T-helper 1 cell treated with Interleukin-12 subunit alpha and Interleukin-12 subunit beta and Interleukin-4 antibody, amounts not matched to agents 30 μg/mL and 1 μg/mL, for 36 hours (primary cell): ENCODE measurements at regions not wholly inside any gene's neighbourhood (a gene's known extent, or its start where the extent isn't known, plus 50 kb on each side); places are given as distances from the start of the nearest gene placed in this dataset.

ENCODE experiments used
- H3K27ac Mint-ChIP-seq: one replicate; pipeline ENCODE4 v1.8.0; 2021; ENCODE audit warnings: mild to moderate bottlenecking, mixed read lengths
- H3K27me3 Mint-ChIP-seq: one replicate; pipeline ENCODE4 v1.8.0; 2021; ENCODE audit warnings: low read depth, mixed read lengths
- H3K36me3 Mint-ChIP-seq: one replicate; pipeline ENCODE4 v1.8.0; 2021; ENCODE audit warnings: low read depth, mixed read lengths
- H3K4me1 Mint-ChIP-seq: one replicate; pipeline ENCODE4 v1.8.0; 2021; ENCODE audit warnings: low read depth, mixed read lengths
- H3K4me3 Mint-ChIP-seq: one replicate; pipeline ENCODE4 v1.8.0; 2021; ENCODE audit warnings: mild to moderate bottlenecking, moderate library complexity, mixed read lengths
- H3K9me3 Mint-ChIP-seq: one replicate; pipeline ENCODE4 v1.8.0; 2021; ENCODE audit warnings: mixed read lengths

DNA sequence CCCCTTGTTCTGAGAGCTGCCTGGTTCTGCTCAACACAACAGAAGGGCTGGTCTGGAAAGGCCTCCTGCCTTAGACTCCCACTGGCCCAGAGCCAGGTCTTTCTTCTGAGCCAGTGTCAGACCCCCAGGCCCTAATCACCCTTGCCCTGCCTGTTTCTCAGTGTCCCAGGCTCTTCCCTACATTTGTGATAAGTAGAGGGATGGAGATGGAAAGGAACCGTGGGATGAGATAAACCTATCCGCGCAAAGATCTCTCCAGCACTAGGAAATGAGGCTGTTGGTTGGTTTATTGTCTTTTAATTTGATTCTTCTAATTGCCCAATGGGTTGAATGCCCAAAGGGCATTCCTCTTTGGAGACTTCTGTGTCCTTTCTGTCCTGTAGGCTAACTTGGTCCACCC is 470.0 kb downstream of the TSHZ3 start:
- Mint-ChIP-seq H3K27ac (no peak overlapping the region), H3K27me3 (no peaks in the 10 kb centered on the region), H3K4me3 (no peak overlapping the region)

DNA sequence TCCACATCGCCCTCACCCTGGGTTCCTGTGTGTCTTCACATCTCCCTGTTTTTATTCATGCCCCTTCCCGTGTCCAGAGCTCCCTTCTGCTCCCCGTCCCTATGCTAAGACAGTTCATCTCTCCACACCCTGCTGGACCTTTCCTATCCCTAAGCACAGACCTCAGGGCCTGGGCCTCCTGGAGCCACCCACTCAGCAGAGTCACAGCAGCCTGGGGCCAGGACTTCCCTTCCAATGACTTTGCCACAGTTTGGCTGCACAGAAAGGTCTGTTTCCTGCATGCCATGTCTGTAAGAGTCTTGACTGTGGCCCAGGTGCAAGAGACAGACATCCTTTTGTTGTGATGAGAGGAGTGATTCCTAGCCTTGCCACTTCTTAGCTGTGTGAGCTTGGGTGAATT is 470.7 kb downstream of the TSHZ3 start:
- Mint-ChIP-seq H3K27ac (no peak overlapping the region), H3K36me3 (no peaks in the 10 kb centered on the region), H3K4me3 (no peak overlapping the region), H3K4me1 (no peaks in the 10 kb centered on the region), H3K27me3 (no peaks in the 10 kb centered on the region), H3K9me3 (no peaks in the 10 kb centered on the region)

More for the DNA sequence above, 470.0 kb downstream of the TSHZ3 start:
- no peaks in the 10 kb centered on the region for H3K4me1 Mint-ChIP-seq
- no peaks in the 10 kb centered on the region for H3K9me3 Mint-ChIP-seq
- H3K36me3 Mint-ChIP-seq = no peaks in the 10 kb centered on the region

DNA sequence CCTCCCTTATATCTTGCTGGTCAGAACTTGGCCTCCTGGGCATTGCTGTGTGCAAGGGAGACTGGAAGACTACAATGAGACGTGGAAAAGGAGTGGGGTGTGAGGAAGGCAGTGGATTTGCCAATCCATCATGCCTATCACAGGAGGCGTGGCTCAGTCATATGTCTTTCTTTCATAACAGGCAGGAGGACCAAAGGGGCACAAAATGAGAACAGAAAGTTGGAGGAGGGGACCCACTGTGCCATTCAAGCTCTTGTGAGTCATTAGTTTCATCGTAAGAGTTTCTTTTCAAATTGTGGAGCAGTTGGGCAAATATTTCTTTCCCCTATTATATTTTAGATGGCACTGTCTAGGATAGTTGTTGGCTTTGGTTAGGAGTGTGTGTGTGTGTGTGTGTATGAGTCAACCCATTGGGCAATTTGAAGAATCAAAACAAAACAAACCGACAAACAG is 471.5 kb downstream of the TSHZ3 start:
- Mint-ChIP-seq H3K4me3 (no peak overlapping the region), H3K27me3 (no peaks in the 10 kb centered on the region), H3K27ac (no peak overlapping the region), H3K36me3 (no peaks in the 10 kb centered on the region), H3K4me1 (no peaks in the 10 kb centered on the region), H3K9me3 (no peaks in the 10 kb centered on the region)

DNA sequence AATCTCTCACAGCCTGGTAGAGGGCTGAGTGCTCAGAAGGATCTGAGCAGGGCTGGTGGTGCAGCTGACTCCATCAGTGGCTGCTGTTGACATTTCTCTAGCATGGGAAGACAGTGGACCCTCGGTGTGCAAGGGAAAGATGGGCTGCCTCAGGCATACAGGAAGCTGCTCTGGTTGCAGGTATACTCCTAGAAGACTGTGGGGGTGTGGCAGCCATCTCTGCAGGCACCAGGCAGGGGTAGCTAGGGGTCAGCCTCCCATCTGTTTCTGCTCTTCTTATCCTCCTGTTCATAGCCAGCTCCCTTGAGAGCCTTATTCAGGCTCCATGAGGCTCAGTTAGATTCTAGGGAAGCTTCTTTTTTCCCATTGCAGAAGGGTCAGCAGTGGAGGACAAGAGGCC is 475.5 kb downstream of the TSHZ3 start:
- no peak overlapping the region for H3K27ac Mint-ChIP-seq
- H3K9me3 Mint-ChIP-seq = no peaks in the 10 kb centered on the region
- H3K4me1 Mint-ChIP-seq = no peaks in the 10 kb centered on the region
- no peak overlapping the region for H3K4me3 Mint-ChIP-seq
- no peaks in the 10 kb centered on the region for H3K36me3 Mint-ChIP-seq
- no peaks in the 10 kb centered on the region for H3K27me3 Mint-ChIP-seq

- H3K27ac Mint-ChIP-seq = no peak overlapping the region
These were observed 476.2 kb downstream of the TSHZ3 start for GRCh38 chr19:30873003-30873402.

DNA sequence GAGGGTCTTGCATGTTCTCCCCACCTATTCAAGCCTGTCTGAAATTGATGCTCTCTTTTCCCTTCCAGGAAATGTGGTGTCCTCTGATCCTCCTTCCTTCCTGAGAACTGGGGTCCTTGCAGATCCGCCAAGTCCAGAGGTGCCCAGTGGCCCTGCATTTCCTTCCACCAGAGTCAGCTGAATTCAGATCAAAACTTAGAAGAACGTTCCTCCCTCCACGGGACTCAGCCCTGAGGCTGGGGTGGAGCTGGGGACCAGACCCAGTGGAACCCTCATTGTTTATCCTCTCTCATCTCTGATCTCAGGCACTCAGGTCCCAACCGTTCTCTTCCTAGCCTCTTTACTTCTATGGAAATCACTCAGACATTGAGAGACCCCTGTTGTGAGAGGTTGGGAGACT is 477.3 kb downstream of the TSHZ3 start:
- Mint-ChIP-seq H3K4me1 (no peaks in the 10 kb centered on the region), H3K27ac (no peak overlapping the region), H3K4me3 (no peak overlapping the region), H3K36me3 (no peaks in the 10 kb centered on the region), H3K9me3 (no peaks in the 10 kb centered on the region), H3K27me3 (no peaks in the 10 kb centered on the region)

More at GRCh38 chr19:30873003-30873402, 476.2 kb downstream of the TSHZ3 start:
- Mint-ChIP-seq H3K4me3 (no peak overlapping the region), H3K36me3 (no peaks in the 10 kb centered on the region), H3K9me3 (no peaks in the 10 kb centered on the region), H3K27me3 (no peaks in the 10 kb centered on the region), H3K4me1 (no peaks in the 10 kb centered on the region)

GRCh38 chr19:30870876-30871275 is 478.4 kb downstream of the TSHZ3 start:
- no peaks in the 10 kb centered on the region for H3K27me3 Mint-ChIP-seq

GRCh38 chr19:30865511-30865910 is 483.7 kb downstream of the TSHZ3 start:
- Mint-ChIP-seq H3K36me3 (no peaks in the 10 kb centered on the region), H3K4me1 (no peaks in the 10 kb centered on the region), H3K27ac (no peak overlapping the region), H3K9me3 (peaks cover 6% of the 10 kb centered on the region), H3K4me3 (no peak overlapping the region), H3K27me3 (no peaks in the 10 kb centered on the region)

More at GRCh38 chr19:30870876-30871275, 478.4 kb downstream of the TSHZ3 start:
- H3K36me3 Mint-ChIP-seq = no peaks in the 10 kb centered on the region
- no peaks in the 10 kb centered on the region for H3K9me3 Mint-ChIP-seq
- H3K27ac Mint-ChIP-seq = no peak overlapping the region
- no peak overlapping the region for H3K4me3 Mint-ChIP-seq
- H3K4me1 Mint-ChIP-seq = no peaks in the 10 kb centered on the region

DNA sequence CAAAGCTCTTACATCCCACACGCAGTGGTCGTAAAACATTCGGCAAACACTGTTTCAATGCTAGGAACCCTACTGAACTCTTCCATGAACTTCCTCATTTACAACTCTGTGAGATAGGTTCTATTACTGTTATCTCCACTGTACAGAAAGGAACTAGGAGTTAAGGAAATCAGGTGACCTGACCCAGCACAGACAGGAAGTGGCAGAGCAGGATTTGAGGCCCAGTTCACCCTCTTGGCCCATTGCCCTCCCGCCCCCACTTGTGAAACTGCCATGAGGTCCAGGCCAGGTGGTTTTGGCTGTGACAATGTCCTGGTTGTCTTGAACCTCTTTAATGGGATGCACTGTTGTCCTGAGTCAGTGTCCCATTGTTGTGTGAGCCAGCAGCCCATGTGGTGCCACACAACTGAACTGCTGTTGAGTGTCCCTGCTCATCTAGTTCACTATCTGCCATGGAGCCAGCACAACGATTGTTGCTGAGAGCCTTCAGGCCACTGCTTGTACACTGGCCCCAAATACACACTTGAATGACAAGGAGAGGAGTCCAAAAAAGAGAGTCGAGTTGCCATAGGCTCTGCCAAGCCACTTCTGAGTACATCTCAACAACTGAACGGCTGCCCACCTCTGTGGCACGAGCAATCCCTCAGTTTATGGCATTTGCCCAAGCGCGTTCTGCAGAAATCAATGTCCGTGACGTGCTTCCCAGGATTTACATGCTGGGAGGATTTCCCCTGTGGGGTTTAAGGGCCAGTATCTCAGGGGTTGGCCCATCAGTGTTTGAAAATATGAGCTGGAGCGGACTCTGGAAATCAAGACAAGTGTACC is 484.6 kb downstream of the TSHZ3 start:
- Mint-ChIP-seq H3K27me3 (no peaks in the 10 kb centered on the region), H3K4me3 (no peak overlapping the region), H3K9me3 (peaks cover 6% of the 10 kb centered on the region), H3K4me1 (no peaks in the 10 kb centered on the region), H3K27ac (no peak overlapping the region), H3K36me3 (no peaks in the 10 kb centered on the region)

GRCh38 chr19:30862876-30863275 is 486.4 kb downstream of the TSHZ3 start:
- H3K9me3 Mint-ChIP-seq = peaks cover 6% of the 10 kb centered on the region
- no peaks in the 10 kb centered on the region for H3K27me3 Mint-ChIP-seq
- H3K4me1 Mint-ChIP-seq = no peaks in the 10 kb centered on the region
- H3K4me3 Mint-ChIP-seq = no peak overlapping the region
- H3K27ac Mint-ChIP-seq = no peak overlapping the region
- H3K36me3 Mint-ChIP-seq = no peaks in the 10 kb centered on the region

DNA sequence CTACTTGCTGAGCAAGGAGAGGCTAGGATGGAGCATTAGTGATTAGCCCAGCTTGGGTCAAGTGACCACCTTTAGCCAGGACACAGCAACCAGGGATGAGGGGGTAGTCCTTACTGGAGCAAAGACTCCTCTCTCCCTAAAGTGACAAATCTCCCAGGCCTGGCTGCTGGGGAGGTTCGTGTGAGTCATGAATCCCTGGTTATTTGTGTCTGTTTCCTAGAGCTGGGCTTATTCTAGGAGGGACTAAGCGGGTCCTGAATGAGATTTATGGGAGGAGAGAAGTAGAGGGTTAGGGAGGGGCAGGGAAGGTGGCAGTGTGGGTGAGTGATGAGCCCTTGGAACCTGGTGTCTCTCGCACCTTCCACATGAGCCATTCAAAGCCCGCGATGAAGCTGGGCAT is 487.3 kb downstream of the TSHZ3 start:
- Mint-ChIP-seq H3K9me3 (peaks cover 6% of the 10 kb centered on the region), H3K4me3 (no peak overlapping the region), H3K27me3 (no peaks in the 10 kb centered on the region), H3K4me1 (no peaks in the 10 kb centered on the region), H3K27ac (no peak overlapping the region), H3K36me3 (no peaks in the 10 kb centered on the region)

GRCh38 chr19:30857966-30858490 is 485.8 kb downstream of the ZNF536 start:
- no peak overlapping the region for H3K27ac Mint-ChIP-seq
- peaks cover 6% of the 10 kb centered on the region for H3K9me3 Mint-ChIP-seq
- H3K4me1 Mint-ChIP-seq = no peaks in the 10 kb centered on the region
- H3K4me3 Mint-ChIP-seq = no peak overlapping the region
- H3K27me3 Mint-ChIP-seq = no peaks in the 10 kb centered on the region
- H3K36me3 Mint-ChIP-seq = no peaks in the 10 kb centered on the region

DNA sequence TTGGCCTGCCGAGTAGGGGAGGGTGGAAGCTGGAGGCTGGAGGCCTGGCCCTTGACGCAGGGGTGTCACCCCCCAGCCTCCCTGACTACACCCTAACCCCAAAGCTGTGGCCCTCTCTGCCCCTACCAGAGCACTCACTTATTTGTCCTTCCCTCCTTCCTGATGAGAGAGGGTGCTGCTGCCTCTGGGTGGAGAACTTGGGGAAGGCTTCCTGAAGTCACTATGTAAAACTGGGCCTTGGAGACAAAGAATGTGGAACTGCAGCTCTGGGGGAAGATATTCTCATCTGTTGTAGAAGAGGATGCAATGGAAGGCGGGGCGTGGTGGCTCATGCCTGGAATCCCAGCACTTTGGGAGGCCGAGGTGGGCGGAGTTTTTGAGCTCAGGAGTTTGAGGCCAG is 485.2 kb downstream of the ZNF536 start:
- no peaks in the 10 kb centered on the region for H3K36me3 Mint-ChIP-seq
- H3K4me1 Mint-ChIP-seq = no peaks in the 10 kb centered on the region
- H3K4me3 Mint-ChIP-seq = no peak overlapping the region
- H3K27ac Mint-ChIP-seq = no peak overlapping the region
- H3K27me3 Mint-ChIP-seq = no peaks in the 10 kb centered on the region
- H3K9me3 Mint-ChIP-seq = no peaks in the 10 kb centered on the region

- H3K27ac Mint-ChIP-seq = no peak overlapping the region
- H3K4me1 Mint-ChIP-seq = no peaks in the 10 kb centered on the region
- H3K27me3 Mint-ChIP-seq = no peaks in the 10 kb centered on the region
- H3K9me3 Mint-ChIP-seq = no peaks in the 10 kb centered on the region
- no peaks in the 10 kb centered on the region for H3K36me3 Mint-ChIP-seq
- H3K4me3 Mint-ChIP-seq = no peak overlapping the region
These were observed 484.6 kb downstream of the ZNF536 start for GRCh38 chr19:30856786-30857185.

GRCh38 chr19:30856376-30856775 is 484.2 kb downstream of the ZNF536 start:
- no peak overlapping the region for H3K27ac Mint-ChIP-seq
- H3K36me3 Mint-ChIP-seq = no peaks in the 10 kb centered on the region
- no peak overlapping the region for H3K4me3 Mint-ChIP-seq
- H3K27me3 Mint-ChIP-seq = no peaks in the 10 kb centered on the region
- H3K9me3 Mint-ChIP-seq = no peaks in the 10 kb centered on the region
- no peaks in the 10 kb centered on the region for H3K4me1 Mint-ChIP-seq
